ENCODE measurements at regions not wholly inside any gene's neighbourhood (a gene's known extent, or its start where the extent isn't known, plus 50 kb on each side); places are given as distances from the start of the nearest gene placed in this dataset.

DNA sequence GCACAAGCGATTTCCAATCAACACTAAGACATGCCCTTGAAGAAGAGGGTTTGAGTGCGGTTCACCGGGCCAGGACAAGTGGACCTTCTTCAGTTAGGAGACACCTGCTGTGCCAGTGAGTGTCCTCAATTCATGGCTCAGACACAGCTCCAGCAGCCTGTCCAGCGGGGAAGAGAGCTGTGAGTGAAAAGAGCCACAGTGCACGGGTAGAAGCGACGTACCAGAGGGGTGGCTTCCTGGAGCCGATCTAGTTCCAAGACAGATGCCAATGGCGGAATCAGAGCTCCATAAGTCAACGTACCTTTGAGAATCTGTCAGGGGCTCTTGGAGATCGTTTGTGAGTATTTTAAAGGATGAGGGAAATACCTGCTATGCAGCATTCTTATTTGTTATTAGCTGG lies 119.9 kb upstream of the SALL3 start:
- CTCF ChIA-PET, result no interaction called here
- POLR2A ChIA-PET, result no interaction called here
- TF ChIP-seq BHLHE40 (IDR thresholded peaks at IDR 0.05; ENCODE audit: borderline replicate concordance), result no peak
- no peak for TF ChIP-seq FOXM1 (IDR thresholded peaks at IDR 0.05; ENCODE audit: borderline replicate concordance)
- no peak for TF ChIP-seq ELF4 (IDR thresholded peaks at IDR 0.05)
- no peak for TF ChIP-seq HDGF (IDR thresholded peaks at IDR 0.05; ENCODE audit: borderline replicate concordance)
- TF ChIP-seq FOXK2 (IDR thresholded peaks at IDR 0.05), result no peak
- TF ChIP-seq SUZ12 (IDR thresholded peaks at IDR 0.05), result no peak
- TF ChIP-seq ARNT (IDR thresholded peaks at IDR 0.05), result no peak
- TF ChIP-seq, protein P1, sequence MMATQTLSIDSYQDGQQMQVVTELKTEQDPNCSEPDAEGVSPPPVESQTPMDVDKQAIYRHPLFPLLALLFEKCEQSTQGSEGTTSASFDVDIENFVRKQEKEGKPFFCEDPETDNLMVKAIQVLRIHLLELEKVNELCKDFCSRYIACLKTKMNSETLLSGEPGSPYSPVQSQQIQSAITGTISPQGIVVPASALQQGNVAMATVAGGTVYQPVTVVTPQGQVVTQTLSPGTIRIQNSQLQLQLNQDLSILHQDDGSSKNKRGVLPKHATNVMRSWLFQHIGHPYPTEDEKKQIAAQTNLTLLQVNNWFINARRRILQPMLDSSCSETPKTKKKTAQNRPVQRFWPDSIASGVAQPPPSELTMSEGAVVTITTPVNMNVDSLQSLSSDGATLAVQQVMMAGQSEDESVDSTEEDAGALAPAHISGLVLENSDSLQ (IDR thresholded peaks at IDR 0.05), result no peak
- no peak for TF ChIP-seq TARDBP (IDR thresholded peaks at IDR 0.05)
- no peak for TF ChIP-seq L3MBTL2 (conservative IDR thresholded peaks at IDR 0.05)
- no peak for TF ChIP-seq SP1 (IDR thresholded peaks at IDR 0.05)
- no peak for DNase-seq (ENCODE audit: extremely low spot score)

GRCh38 chr18:78860117-78860516 lies 119.5 kb upstream of the SALL3 start:
- POLR2A ChIA-PET, result no interaction called here
- DNase-seq (ENCODE audit: extremely low spot score), result no peak
- CTCF ChIA-PET, result no interaction called here
- TF ChIP-seq ELF4 (IDR thresholded peaks at IDR 0.05), result no peak
- TF ChIP-seq SUZ12 (IDR thresholded peaks at IDR 0.05), result no peak
- no peak for TF ChIP-seq ZNF384 (IDR thresholded peaks at IDR 0.05)
- no peak for TF ChIP-seq NFRKB (IDR thresholded peaks at IDR 0.05)
- TF ChIP-seq FOXM1 (IDR thresholded peaks at IDR 0.05; ENCODE audit: borderline replicate concordance), result no peak
- no peak for TF ChIP-seq BHLHE40 (IDR thresholded peaks at IDR 0.05; ENCODE audit: borderline replicate concordance)
- TF ChIP-seq FOXA1 (IDR thresholded peaks at IDR 0.05), result no peak
- TF ChIP-seq ARNT (IDR thresholded peaks at IDR 0.05), result no peak
- no peak for TF ChIP-seq LEF1 (IDR thresholded peaks at IDR 0.05; ENCODE audit: borderline replicate concordance)
- no peak for TF ChIP-seq SP1 (IDR thresholded peaks at IDR 0.05)

DNA sequence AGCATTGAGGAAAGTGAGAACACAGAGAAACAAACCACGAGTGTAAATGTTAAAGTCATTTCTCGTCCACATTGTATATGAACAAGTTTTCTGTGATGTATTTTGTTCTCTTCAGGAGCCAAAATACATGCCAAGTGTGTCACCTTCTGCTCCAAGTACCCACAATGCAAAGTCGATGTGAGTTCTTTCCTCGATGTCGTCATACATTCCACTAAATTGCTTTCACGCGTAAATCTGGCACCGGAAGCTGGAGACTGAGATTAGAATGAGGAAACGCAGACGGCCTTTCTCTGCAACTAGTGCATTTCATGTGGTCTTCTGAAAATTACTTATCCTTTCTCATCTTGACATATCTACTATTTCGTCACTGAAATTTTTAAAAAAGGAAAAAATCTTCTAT lies 118.5 kb upstream of the SALL3 start:
- POLR2A ChIA-PET, result no interaction called here
- CTCF ChIA-PET, result no interaction called here
- DNase-seq (ENCODE audit: extremely low spot score), result no peak
- TF ChIP-seq LEF1 (IDR thresholded peaks at IDR 0.05; ENCODE audit: borderline replicate concordance) (no peak), ARNT (IDR thresholded peaks at IDR 0.05) (no peak), FOXM1 (IDR thresholded peaks at IDR 0.05; ENCODE audit: borderline replicate concordance) (no peak), FOXA1 (IDR thresholded peaks at IDR 0.05) (no peak), ZNF384 (IDR thresholded peaks at IDR 0.05) (no peak), TARDBP (IDR thresholded peaks at IDR 0.05) (no peak), ELF4 (IDR thresholded peaks at IDR 0.05) (no peak), HDGF (IDR thresholded peaks at IDR 0.05; ENCODE audit: borderline replicate concordance) (no peak), BHLHE40 (IDR thresholded peaks at IDR 0.05; ENCODE audit: borderline replicate concordance) (no peak), SP1 (IDR thresholded peaks at IDR 0.05) (no peak), NFRKB (IDR thresholded peaks at IDR 0.05) (no peak), L3MBTL2 (conservative IDR thresholded peaks at IDR 0.05) (no peak), FOXK2 (IDR thresholded peaks at IDR 0.05) (no peak)
- TF ChIP-seq, protein P1 (IDR thresholded peaks at IDR 0.05), result no peak

DNA sequence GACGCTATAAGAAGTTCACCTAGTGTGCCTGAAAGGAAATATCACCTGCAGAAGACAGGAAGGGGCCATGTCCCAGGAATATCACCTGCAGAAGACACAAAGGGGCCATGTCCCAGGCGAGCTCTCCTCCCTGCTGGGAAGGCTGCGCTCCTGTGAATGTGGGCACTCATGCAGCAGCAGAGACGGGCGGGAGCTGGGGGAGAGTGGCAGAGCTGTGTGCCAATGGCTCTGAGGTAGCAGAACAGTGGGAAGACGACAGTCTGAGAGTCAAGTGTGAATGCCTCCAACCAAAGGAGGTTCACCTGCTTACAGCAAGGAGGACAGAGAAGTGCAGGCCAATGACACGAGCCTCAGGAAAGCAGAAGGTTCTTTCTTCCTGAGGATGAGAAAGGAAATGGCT lies 117.9 kb upstream of the SALL3 start:
- POLR2A ChIA-PET, result no interaction called here
- DNase-seq (ENCODE audit: extremely low spot score), result no peak
- CTCF ChIA-PET, result no interaction called here
- TF ChIP-seq FOXK2 (IDR thresholded peaks at IDR 0.05), result no peak

- TF ChIP-seq TARDBP (IDR thresholded peaks at IDR 0.05) (no peak), FOXM1 (IDR thresholded peaks at IDR 0.05; ENCODE audit: borderline replicate concordance) (no peak), SUZ12 (IDR thresholded peaks at IDR 0.05) (no peak), NFRKB (IDR thresholded peaks at IDR 0.05) (no peak), CTBP1 (IDR thresholded peaks at IDR 0.05; ENCODE audit: borderline replicate concordance) (no peak), LEF1 (IDR thresholded peaks at IDR 0.05; ENCODE audit: borderline replicate concordance) (no peak), ARNT (IDR thresholded peaks at IDR 0.05) (no peak), FOXA1 (IDR thresholded peaks at IDR 0.05) (no peak), FOXK2 (IDR thresholded peaks at IDR 0.05) (no peak), SP1 (IDR thresholded peaks at IDR 0.05) (no peak), ZNF384 (IDR thresholded peaks at IDR 0.05) (no peak), L3MBTL2 (conservative IDR thresholded peaks at IDR 0.05) (no peak), HDGF (IDR thresholded peaks at IDR 0.05; ENCODE audit: borderline replicate concordance) (no peak), BHLHE40 (IDR thresholded peaks at IDR 0.05; ENCODE audit: borderline replicate concordance) (no peak), ELF4 (IDR thresholded peaks at IDR 0.05) (no peak)
- TF ChIP-seq, protein P1 (IDR thresholded peaks at IDR 0.05), result no peak
- POLR2A ChIA-PET, result no interaction called here
- DNase-seq (ENCODE audit: extremely low spot score), result no peak
- CTCF ChIA-PET, result no interaction called here
These were observed 117.2 kb upstream of the SALL3 start for GRCh38 chr18:78862395-78862794.

- ChIA-PET CTCF (no interaction called here), POLR2A (no interaction called here)
- DNase-seq (ENCODE audit: extremely low spot score), result no peak
- TF ChIP-seq, protein P1 (IDR thresholded peaks at IDR 0.05), result no peak
- no peak for TF ChIP-seq L3MBTL2 (conservative IDR thresholded peaks at IDR 0.05)
- TF ChIP-seq SUZ12 (IDR thresholded peaks at IDR 0.05), result no peak
- TF ChIP-seq BHLHE40 (IDR thresholded peaks at IDR 0.05; ENCODE audit: borderline replicate concordance), result no peak
- TF ChIP-seq TARDBP (IDR thresholded peaks at IDR 0.05), result no peak
- TF ChIP-seq ARNT (IDR thresholded peaks at IDR 0.05), result no peak
- no peak for TF ChIP-seq CTBP1 (IDR thresholded peaks at IDR 0.05; ENCODE audit: borderline replicate concordance)
These were observed 114.5 kb upstream of the SALL3 start for GRCh38 chr18:78865056-78865598.
